GM10266 (cell line): ENCODE measurements at regions not wholly inside any gene's neighbourhood (a gene's known extent, or its start where the extent isn't known, plus 50 kb on each side); places are given as distances from the start of the nearest gene placed in this dataset.

ENCODE experiments used
- DNase-seq: peaks from one replicate; pipeline ENCODE4 v3.0.0; 2012; ENCODE audit errors: extremely low spot score
- TF ChIP-seq, protein P1 (sequence below): IDR thresholded peaks from 2 replicates; pipeline ENCODE4 v1.5.1; 2012; ENCODE audit warnings: mild to moderate bottlenecking, low read depth; ENCODE audit not compliant: control insufficient read depth, insufficient read depth; ENCODE audit errors: missing control alignments

DNA sequence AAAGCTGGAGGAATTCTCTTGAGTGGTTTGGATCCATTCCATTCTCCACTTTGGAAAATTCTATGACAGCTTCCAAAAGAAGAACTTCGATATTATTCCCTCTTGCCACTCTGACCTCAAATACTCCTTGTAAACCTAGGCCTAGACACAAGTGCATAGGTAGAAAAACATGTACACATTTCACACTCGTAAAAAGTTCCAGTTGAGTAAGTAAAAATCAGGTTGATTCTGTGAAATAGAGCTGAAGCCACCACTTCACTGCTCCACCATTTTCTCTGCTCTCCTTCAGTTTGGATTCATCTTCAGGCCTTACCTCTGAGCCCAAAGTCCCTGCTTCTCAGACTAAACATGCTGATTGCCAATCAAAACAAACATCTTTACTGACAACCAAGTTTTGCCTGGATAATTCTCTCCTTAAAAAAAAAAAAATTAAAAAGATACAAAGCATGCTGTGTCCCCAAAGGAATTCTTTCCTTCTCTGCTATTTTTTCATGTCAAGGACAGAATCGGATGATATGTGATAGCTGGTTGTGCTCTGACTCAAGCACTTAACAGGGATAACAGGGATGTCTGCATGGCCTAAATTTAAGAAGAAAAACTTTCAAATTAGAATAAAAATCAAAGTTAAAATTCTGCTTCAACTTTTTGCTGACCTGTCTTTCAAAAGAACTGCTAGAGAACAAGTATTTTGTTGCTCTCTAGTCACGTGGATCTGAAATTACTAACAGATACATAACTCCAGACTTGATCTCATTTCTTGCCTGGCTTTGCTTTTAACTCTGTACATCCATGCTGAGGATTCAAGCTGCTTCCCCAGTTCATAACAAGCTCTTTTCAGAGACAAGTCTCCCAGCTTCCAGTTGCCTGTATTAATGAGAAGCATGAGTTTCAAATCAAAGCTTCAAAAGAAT lies 420.9 kb upstream of the INTU start:
- TF ChIP-seq, protein P1, sequence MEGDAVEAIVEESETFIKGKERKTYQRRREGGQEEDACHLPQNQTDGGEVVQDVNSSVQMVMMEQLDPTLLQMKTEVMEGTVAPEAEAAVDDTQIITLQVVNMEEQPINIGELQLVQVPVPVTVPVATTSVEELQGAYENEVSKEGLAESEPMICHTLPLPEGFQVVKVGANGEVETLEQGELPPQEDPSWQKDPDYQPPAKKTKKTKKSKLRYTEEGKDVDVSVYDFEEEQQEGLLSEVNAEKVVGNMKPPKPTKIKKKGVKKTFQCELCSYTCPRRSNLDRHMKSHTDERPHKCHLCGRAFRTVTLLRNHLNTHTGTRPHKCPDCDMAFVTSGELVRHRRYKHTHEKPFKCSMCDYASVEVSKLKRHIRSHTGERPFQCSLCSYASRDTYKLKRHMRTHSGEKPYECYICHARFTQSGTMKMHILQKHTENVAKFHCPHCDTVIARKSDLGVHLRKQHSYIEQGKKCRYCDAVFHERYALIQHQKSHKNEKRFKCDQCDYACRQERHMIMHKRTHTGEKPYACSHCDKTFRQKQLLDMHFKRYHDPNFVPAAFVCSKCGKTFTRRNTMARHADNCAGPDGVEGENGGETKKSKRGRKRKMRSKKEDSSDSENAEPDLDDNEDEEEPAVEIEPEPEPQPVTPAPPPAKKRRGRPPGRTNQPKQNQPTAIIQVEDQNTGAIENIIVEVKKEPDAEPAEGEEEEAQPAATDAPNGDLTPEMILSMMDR = no peak
- DNase-seq = no peak

DNA sequence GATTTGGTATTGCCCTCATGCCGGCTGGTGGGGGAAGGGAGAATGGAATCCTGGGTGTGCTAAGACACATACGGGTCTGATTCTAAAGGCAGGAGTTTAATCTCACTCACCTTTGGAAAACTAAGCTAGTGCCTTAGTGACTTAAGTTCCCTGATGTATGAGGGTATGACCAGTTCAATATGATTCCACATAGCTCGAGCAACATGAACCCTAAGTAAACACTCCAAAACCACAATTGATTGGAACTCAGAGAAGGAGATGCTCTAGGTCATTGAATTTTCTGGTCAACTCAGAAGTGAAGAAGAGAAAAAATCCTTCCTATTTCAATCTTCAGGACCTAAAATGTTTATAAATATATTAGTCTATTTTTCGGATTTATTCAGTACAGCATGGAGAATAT lies 420.1 kb upstream of the INTU start:
- TF ChIP-seq, protein P1 = no peak
- no peak for DNase-seq

DNA sequence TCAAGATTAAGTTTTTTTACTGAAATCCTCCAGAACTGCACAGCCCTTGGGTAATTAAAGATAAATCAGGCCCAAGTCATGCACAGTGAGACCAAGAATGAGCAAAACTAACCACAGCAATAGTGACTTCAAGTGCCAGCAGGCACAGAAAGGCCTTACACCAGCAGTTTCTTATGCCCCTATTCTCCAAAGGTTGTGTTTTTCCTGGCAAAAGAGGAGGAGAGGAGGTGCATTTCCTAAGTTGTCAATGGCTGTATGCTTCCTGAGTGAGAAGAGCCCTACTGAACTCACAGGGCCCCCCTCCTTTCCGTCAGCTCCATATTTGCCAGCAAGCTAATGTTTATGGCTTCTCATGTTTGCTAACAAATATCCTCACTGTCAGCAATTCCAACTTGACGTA lies 418.7 kb upstream of the INTU start:
- DNase-seq = no peak
- TF ChIP-seq, protein P1 = no peak

DNA sequence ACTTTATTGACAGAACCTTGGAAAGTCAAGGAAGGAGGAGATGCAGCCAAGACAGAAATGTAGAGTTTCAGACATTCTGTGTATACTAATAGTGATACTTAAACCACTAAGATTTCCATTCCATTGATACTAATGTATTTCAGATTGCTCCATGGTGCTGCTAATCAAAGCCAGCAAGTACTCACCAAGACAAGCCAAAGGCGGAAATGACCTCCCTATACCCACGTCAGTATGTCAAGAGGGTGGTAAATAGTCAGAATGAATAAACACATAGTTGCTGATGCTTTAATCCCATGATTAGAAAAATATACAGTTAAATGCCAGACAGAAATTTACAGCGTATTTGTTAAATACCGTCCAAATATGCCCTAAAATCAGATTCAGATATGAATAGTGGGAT lies 417.8 kb upstream of the INTU start:
- TF ChIP-seq, protein P1 = no peak
- DNase-seq = no peak

DNA sequence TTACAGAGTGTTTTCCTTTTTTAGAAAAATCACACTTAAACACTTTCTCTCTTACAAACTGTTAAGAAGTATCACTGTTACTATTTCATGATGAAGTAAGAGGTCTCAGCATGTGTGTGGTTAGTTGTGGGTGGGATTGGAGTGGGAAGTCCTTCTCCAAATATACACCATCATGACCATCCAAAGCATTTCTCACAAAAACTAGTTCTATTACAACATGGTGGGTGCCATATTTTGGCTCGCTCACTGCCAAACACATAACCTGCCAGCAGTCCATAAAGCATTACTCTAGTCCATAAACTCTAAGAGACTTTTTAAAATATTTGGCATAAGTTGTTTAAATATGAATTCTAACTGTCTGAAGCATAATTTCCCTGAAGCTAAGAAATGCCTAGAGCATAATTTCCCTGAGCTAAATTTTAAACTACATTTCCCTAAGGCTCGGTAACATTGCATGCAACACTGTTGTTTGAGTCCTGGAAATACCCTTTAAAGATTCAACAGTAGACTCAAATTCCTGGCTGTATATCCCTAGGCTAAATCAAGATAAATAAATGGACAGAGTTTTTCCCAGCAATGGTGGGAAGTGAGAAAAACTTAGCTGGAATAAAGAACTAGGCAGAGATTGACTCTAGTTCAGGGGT lies 415.0 kb upstream of the INTU start:
- DNase-seq = no peak
- TF ChIP-seq, protein P1 = no peak

DNA sequence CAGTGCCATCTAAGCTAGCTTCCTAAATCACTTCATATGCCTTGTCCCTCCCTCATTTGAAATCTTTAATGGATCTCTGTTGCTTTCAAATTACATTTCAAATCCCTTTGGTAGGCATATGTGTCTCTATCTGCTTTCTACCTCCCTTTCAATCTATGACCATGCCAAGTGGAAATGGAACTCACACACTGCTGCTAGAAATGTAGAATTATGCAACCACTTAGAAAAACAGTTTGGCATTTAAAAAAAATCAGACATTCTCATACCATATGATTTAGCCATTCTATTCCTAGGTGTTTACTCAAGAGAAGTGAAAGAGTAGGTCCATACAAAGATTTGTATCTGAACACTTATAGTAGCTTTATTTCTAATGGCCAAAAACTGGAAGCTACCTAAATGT lies 413.5 kb upstream of the INTU start:
- no peak for DNase-seq
- TF ChIP-seq, protein P1 = no peak

DNA sequence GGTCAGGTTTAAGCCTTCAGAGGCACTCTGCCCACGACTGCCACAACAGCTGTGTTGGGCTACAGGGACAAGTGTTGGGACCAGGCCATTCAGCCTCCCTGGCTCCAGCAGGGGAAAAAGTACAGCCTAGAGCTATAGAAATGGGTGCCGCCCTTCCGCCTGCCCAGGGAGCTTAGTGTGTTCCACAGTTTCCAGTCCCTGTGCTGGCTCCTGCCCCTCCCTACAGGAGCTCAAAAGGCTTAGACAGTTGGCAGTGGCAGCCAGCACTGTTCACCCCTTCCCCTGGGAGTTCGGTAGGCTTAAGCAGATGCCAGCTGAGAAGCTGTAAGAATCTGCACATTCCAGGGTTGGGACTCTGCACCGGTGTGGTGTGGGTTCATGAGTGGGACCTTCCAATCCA lies 408.2 kb upstream of the INTU start:
- TF ChIP-seq, protein P1 = no peak
- no peak for DNase-seq
